Activated CD4-positive, alpha-beta T cell treated with anti-CD3 and anti-CD28 coated beads for 36 hours (primary cell): ENCODE measurements at regions not wholly inside any gene's neighbourhood (a gene's known extent, or its start where the extent isn't known, plus 50 kb on each side); places are given as distances from the start of the nearest gene placed in this dataset.

Source experiments
- ATAC-seq: fragments of 200-7000 bp; cut with Tn5 transposase; one replicate; pipeline ENCODE4 v1.10.0; 2021; ENCODE audit warnings: mild to moderate bottlenecking, moderate library complexity
- CTCF ChIA-PET: fragments of 350-600 bp; sonication (Branson Sonifier 250); formaldehyde crosslinking; loops from one replicate; lab custom pipeline; 2021; ENCODE audit warnings: antibody characterized with exemption; lab: Charles Lee
- POLR2A ChIA-PET: fragments of 350-600 bp; sonication (Branson Sonifier 250); formaldehyde crosslinking; loops from one replicate; lab custom pipeline; 2021; ENCODE audit warnings: antibody characterized with exemption, inconsistent platforms; lab: Charles Lee
- DNase-seq: peaks from one replicate; pipeline ENCODE4 v3.0.0-alpha.2; 2020
- H3K27ac Mint-ChIP-seq: one replicate; pipeline ENCODE4 v1.8.0; 2021; ENCODE audit warnings: mixed read lengths
- H3K27me3 Mint-ChIP-seq: one replicate; pipeline ENCODE4 v1.8.0; 2021; ENCODE audit warnings: mixed read lengths
- H3K36me3 Mint-ChIP-seq: one replicate; pipeline ENCODE4 v1.8.0; 2021; ENCODE audit warnings: low read depth, mixed read lengths
- H3K4me1 Mint-ChIP-seq: one replicate; pipeline ENCODE4 v1.8.0; 2021; ENCODE audit warnings: mixed read lengths
- H3K4me3 Mint-ChIP-seq: one replicate; pipeline ENCODE4 v1.8.0; 2021; ENCODE audit warnings: mild to moderate bottlenecking, moderate library complexity, mixed read lengths
- H3K9me3 Mint-ChIP-seq: one replicate; pipeline ENCODE4 v1.8.0; 2021; ENCODE audit warnings: low read depth, mixed read lengths
- intact Hi-C, 2 experiments: fragments of 100-400 bp; cut with DNase I in 1 of 2; cut with micrococcal nuclease in 1 of 2; formaldehyde crosslinking; loops; one replicate each; pipeline versions ENCODE4 v1.14.2 to v1.15.1; 2022 to 2024; cut with DNase I, micrococcal nuclease

- intact Hi-C loops: no loop called here
- no peak for ATAC-seq
- no peaks in the 10 kb centered on the region for H3K36me3 Mint-ChIP-seq
Observed at GRCh38 chr15:39367596-39367995, 213.3 kb upstream of the THBS1 start.

GRCh38 chr15:39369768-39370167, 211.1 kb upstream of the THBS1 start:
- H3K27me3 Mint-ChIP-seq: no peaks in the 10 kb centered on the region
- ATAC-seq: no peak
- peaks cover 17% of the 10 kb centered on the region for H3K9me3 Mint-ChIP-seq
- intact Hi-C loops: no loop called here
- H3K36me3 Mint-ChIP-seq: no peaks in the 10 kb centered on the region
- no peak overlapping the region for H3K4me3 Mint-ChIP-seq
- no peak overlapping the region for H3K27ac Mint-ChIP-seq
- CTCF ChIA-PET: no interaction called here
- H3K4me1 Mint-ChIP-seq: no peaks in the 10 kb centered on the region
- DNase-seq: no peak
- POLR2A ChIA-PET: no interaction called here

More at GRCh38 chr15:39367596-39367995, 213.3 kb upstream of the THBS1 start:
- POLR2A ChIA-PET: no interaction called here
- no peak overlapping the region for H3K4me3 Mint-ChIP-seq
- peaks cover 17% of the 10 kb centered on the region for H3K9me3 Mint-ChIP-seq
- peaks cover 7% of the 10 kb centered on the region for H3K27me3 Mint-ChIP-seq
- H3K4me1 Mint-ChIP-seq: no peaks in the 10 kb centered on the region
- DNase-seq: no peak
- no peak overlapping the region for H3K27ac Mint-ChIP-seq
- CTCF ChIA-PET: no interaction called here

- no peaks in the 10 kb centered on the region for H3K36me3 Mint-ChIP-seq
- H3K9me3 Mint-ChIP-seq: peaks cover 8% of the 10 kb centered on the region
- no peak overlapping the region for H3K27ac Mint-ChIP-seq
- intact Hi-C loops: no loop called here
- peaks cover 3% of the 10 kb centered on the region for H3K27me3 Mint-ChIP-seq
- H3K4me3 Mint-ChIP-seq: no peak overlapping the region
- H3K4me1 Mint-ChIP-seq: no peaks in the 10 kb centered on the region
- ATAC-seq: no peak
- no peak for DNase-seq
- POLR2A ChIA-PET: no interaction called here
- CTCF ChIA-PET: no interaction called here
Observed at GRCh38 chr15:39376371-39376909, 204.4 kb upstream of the THBS1 start.

- H3K4me3 Mint-ChIP-seq: no peak overlapping the region
- no peaks in the 10 kb centered on the region for H3K4me1 Mint-ChIP-seq
- no peak overlapping the region for H3K27ac Mint-ChIP-seq
- DNase-seq: no peak
- H3K9me3 Mint-ChIP-seq: no peaks in the 10 kb centered on the region
- no peak for ATAC-seq
- no peaks in the 10 kb centered on the region for H3K36me3 Mint-ChIP-seq
- ChIA-PET CTCF (no interaction called here), POLR2A (no interaction called here)
- H3K27me3 Mint-ChIP-seq: peaks cover 2% of the 10 kb centered on the region
- intact Hi-C loops: no loop called here
Observed at GRCh38 chr15:39381517-39381916, 199.4 kb upstream of the THBS1 start.

GRCh38 chr15:39388118-39388517, 192.8 kb upstream of the THBS1 start:
- ATAC-seq (no peak), DNase-seq (no peak)
- Mint-ChIP-seq H3K36me3 (no peaks in the 10 kb centered on the region), H3K27me3 (peaks cover 6% of the 10 kb centered on the region), H3K9me3 (no peaks in the 10 kb centered on the region), H3K4me1 (no peaks in the 10 kb centered on the region), H3K4me3 (no peak overlapping the region), H3K27ac (no peak overlapping the region)
- CTCF ChIA-PET: interaction anchor here (0.6 kb wide), 1 partner anchor 29 kb away, joined by 3 read pairs; no protein-coding TSS in a partner anchor
- POLR2A ChIA-PET: no interaction called here
- intact Hi-C loops: no loop called here

GRCh38 chr15:39391230-39391629, 189.6 kb upstream of the THBS1 start:
- ChIA-PET CTCF (interaction anchor here (0.7 kb wide), 1 partner anchor 189 kb away, joined by 3 read pairs; no protein-coding TSS in a partner anchor), POLR2A (no interaction called here)
- intact Hi-C loops: loop anchor here in 1 of 2 experiments (10.0 kb wide), 1 partner anchor 64 kb away; no protein-coding TSS in a partner anchor
- Mint-ChIP-seq H3K4me1 (no peaks in the 10 kb centered on the region), H3K36me3 (no peaks in the 10 kb centered on the region), H3K9me3 (no peaks in the 10 kb centered on the region), H3K27ac (no peak overlapping the region), H3K27me3 (peaks cover 6% of the 10 kb centered on the region), H3K4me3 (no peak overlapping the region)
- ATAC-seq (no peak), DNase-seq (no peak)

- no peak for DNase-seq
- CTCF ChIA-PET: interaction anchor here (1.4 kb wide), 1 partner anchor 16 kb away, joined by 3 read pairs; no protein-coding TSS in a partner anchor
- Mint-ChIP-seq H3K4me1 (no peaks in the 10 kb centered on the region), H3K27ac (no peak overlapping the region), H3K27me3 (peaks cover 8% of the 10 kb centered on the region), H3K36me3 (no peaks in the 10 kb centered on the region), H3K4me3 (no peak overlapping the region), H3K9me3 (no peaks in the 10 kb centered on the region)
- POLR2A ChIA-PET: no interaction called here
- no peak for ATAC-seq
- intact Hi-C loops: loop anchor here in 1 of 2 experiments (10.0 kb wide), 1 partner anchor 62 kb away; no protein-coding TSS in a partner anchor
Observed at GRCh38 chr15:39392469-39393047, 188.3 kb upstream of the THBS1 start.

GRCh38 chr15:39393575-39394335, 187.1 kb upstream of the THBS1 start:
- Mint-ChIP-seq H3K27me3 (peaks cover 8% of the 10 kb centered on the region), H3K27ac (no peak overlapping the region)

GRCh38 chr15:39394496-39394895, 186.4 kb upstream of the THBS1 start:
- ChIA-PET CTCF (no interaction called here), POLR2A (no interaction called here)
- intact Hi-C loops: loop anchor here in 1 of 2 experiments (10.0 kb wide), 1 partner anchor 60 kb away; no protein-coding TSS in a partner anchor
- no peak for ATAC-seq
- no peak overlapping the region for H3K27ac Mint-ChIP-seq
- DNase-seq: no peak
- peaks cover 8% of the 10 kb centered on the region for H3K27me3 Mint-ChIP-seq
- no peak overlapping the region for H3K4me3 Mint-ChIP-seq
- no peaks in the 10 kb centered on the region for H3K4me1 Mint-ChIP-seq
- H3K9me3 Mint-ChIP-seq: no peaks in the 10 kb centered on the region
- H3K36me3 Mint-ChIP-seq: no peaks in the 10 kb centered on the region

More at GRCh38 chr15:39393575-39394335, 187.1 kb upstream of the THBS1 start:
- Mint-ChIP-seq H3K36me3 (no peaks in the 10 kb centered on the region), H3K9me3 (no peaks in the 10 kb centered on the region), H3K4me1 (no peaks in the 10 kb centered on the region), H3K4me3 (no peak overlapping the region)
- intact Hi-C loops: loop anchor here in 1 of 2 experiments (10.0 kb wide), 1 partner anchor 61 kb away; no protein-coding TSS in a partner anchor
- ChIA-PET CTCF (interaction anchor here (1.4 kb wide), 1 partner anchor 15 kb away, joined by 3 read pairs; no protein-coding TSS in a partner anchor), POLR2A (no interaction called here)
- no peak for DNase-seq
- ATAC-seq: no peak

GRCh38 chr15:39396979-39397615, 183.8 kb upstream of the THBS1 start:
- no peaks in the 10 kb centered on the region for H3K9me3 Mint-ChIP-seq
- DNase-seq (no peak), ATAC-seq (no peak)
- intact Hi-C loops: loop anchor here in 1 of 2 experiments (10.0 kb wide), 1 partner anchor 58 kb away; no protein-coding TSS in a partner anchor
- H3K4me1 Mint-ChIP-seq: no peaks in the 10 kb centered on the region
- CTCF ChIA-PET: interaction anchor here (1.0 kb wide), 1 partner anchor 56 kb away, joined by 3 read pairs; no protein-coding TSS in a partner anchor
- H3K27me3 Mint-ChIP-seq: peaks cover 4% of the 10 kb centered on the region
- H3K36me3 Mint-ChIP-seq: no peaks in the 10 kb centered on the region
- H3K4me3 Mint-ChIP-seq: no peak overlapping the region
- no peak overlapping the region for H3K27ac Mint-ChIP-seq
- POLR2A ChIA-PET: no interaction called here

GRCh38 chr15:39397883-39398282, 183.0 kb upstream of the THBS1 start:
- Mint-ChIP-seq H3K4me1 (no peaks in the 10 kb centered on the region), H3K9me3 (no peaks in the 10 kb centered on the region), H3K27me3 (peaks cover 2% of the 10 kb centered on the region), H3K27ac (no peak overlapping the region), H3K36me3 (no peaks in the 10 kb centered on the region), H3K4me3 (no peak overlapping the region)
- ATAC-seq: no peak
- intact Hi-C loops: loop anchor here in 1 of 2 experiments (10.0 kb wide), 1 partner anchor 57 kb away; no protein-coding TSS in a partner anchor
- DNase-seq: no peak
- ChIA-PET POLR2A (no interaction called here), CTCF (interaction anchor here (0.7 kb wide), 1 partner anchor 123 kb away, joined by 3 read pairs; no protein-coding TSS in a partner anchor)
